SU-DHL-6 (cell line): ENCODE measurements at regions not wholly inside any gene's neighbourhood (a gene's known extent, or its start where the extent isn't known, plus 50 kb on each side); places are given as distances from the start of the nearest gene placed in this dataset.

ENCODE experiments used
- H2AFZ ChIP-seq: fragments of 200-600 bp; sonication (generic); 2 replicates; pipeline ENCODE4 v1.6.1; 2014; ENCODE audit warnings: low read depth, mild to moderate bottlenecking, moderate library complexity, mixed read lengths, antibody characterized with exemption, low read length; ENCODE audit not compliant: severe bottlenecking
- H3F3A ChIP-seq: fragments of 200-600 bp; shearing (Covaris generic); 2 replicates; pipeline ENCODE4 v1.6.0; 2016; ENCODE audit warnings: antibody characterized with exemption, mild to moderate bottlenecking; ENCODE audit not compliant: insufficient read depth
- H3K27ac ChIP-seq: fragments of 200-600 bp; sonication (generic); 2 replicates; pipeline ENCODE4 v1.5.1; 2016; ENCODE audit warnings: low read depth, mild to moderate bottlenecking, low read length, moderate library complexity, mixed read lengths
- H3K27me3 ChIP-seq: fragments of 200-600 bp; sonication (generic), shearing (Covaris generic); 2 replicates; pipeline ENCODE4 v1.6.0; 2014; ENCODE audit warnings: mild to moderate bottlenecking, low read length
- H3K36me3 ChIP-seq: fragments of 200-600 bp; sonication (generic); 2 replicates; pipeline ENCODE4 v1.6.1; 2014; ENCODE audit warnings: mild to moderate bottlenecking, low read length, mixed read lengths
- H3K4me2 ChIP-seq: fragments of 300-600, 200-600 bp; shearing (Covaris generic), sonication (generic); 2 replicates; pipeline ENCODE4 v1.6.0; 2014; ENCODE audit warnings: low read length, low read depth, mild to moderate bottlenecking; ENCODE audit not compliant: poor library complexity, severe bottlenecking
- H3K4me3 ChIP-seq: fragments of 200-600 bp; sonication (generic); 2 replicates; pipeline ENCODE4 v1.5.1; 2014; ENCODE audit warnings: antibody characterized with exemption, low read length, mild to moderate bottlenecking, mixed read lengths; ENCODE audit not compliant: insufficient read depth, poor library complexity, severe bottlenecking
- H3K79me2 ChIP-seq: fragments of 200-600 bp; sonication (generic); 2 replicates; pipeline ENCODE4 v1.6.1; 2014; ENCODE audit warnings: mild to moderate bottlenecking, low read length, moderate library complexity; ENCODE audit not compliant: insufficient read depth
- H3K9ac ChIP-seq: fragments of 200-600 bp; sonication (generic); 2 replicates; pipeline ENCODE4 v1.7.0; 2014; ENCODE audit warnings: mild to moderate bottlenecking, low read length
- H3K9me2 ChIP-seq: fragments of 200-600 bp; sonication (generic); replicated peaks from 2 replicates; pipeline ENCODE4 v1.6.1; 2014; ENCODE audit warnings: low read length; ENCODE audit not compliant: insufficient read depth
- H3K9me3 ChIP-seq: fragments of 200-600 bp; sonication (generic); 2 replicates; pipeline ENCODE4 v1.6.1; 2014; ENCODE audit warnings: low read length, mixed read lengths; ENCODE audit not compliant: insufficient read depth
- H4K20me1 ChIP-seq: fragments of 200-600 bp; sonication (generic); 2 replicates; pipeline ENCODE4 v1.6.1; 2014; ENCODE audit warnings: low read depth, mild to moderate bottlenecking, antibody characterized with exemption, low read length, moderate library complexity, mixed read lengths
- CTCF ChIP-seq: fragments of 200-600 bp; sonication (generic); IDR thresholded peaks from one replicate; pipeline ENCODE4 v1.5.1; 2017; ENCODE audit warnings: antibody characterized with exemption, mild to moderate bottlenecking, low read length, moderate library complexity; ENCODE audit not compliant: insufficient read depth, poor library complexity, severe bottlenecking
- EZH2phosphoT487 ChIP-seq: fragments of 200-600 bp; sonication (generic), shearing (Covaris generic); conservative IDR thresholded peaks from 2 replicates; pipeline ENCODE4 v1.6.1; 2018; ENCODE audit warnings: mild to moderate bottlenecking, antibody characterized with exemption, low read length, moderate library complexity, mixed read lengths

GRCh38 chr11:91768783-91769182 lies 455.8 kb upstream of the FAT3 start:
- H3K4me2 ChIP-seq: no peak overlapping the region
- H3K9me2 ChIP-seq: no peaks in the 10 kb centered on the region; the same call in 1 of the 2 replicates
- H3K79me2 ChIP-seq: no peaks in the 10 kb centered on the region
- H4K20me1 ChIP-seq: no peaks in the 10 kb centered on the region
- no peak overlapping the region for H3K9ac ChIP-seq
- no peak for TF ChIP-seq CTCF
- no peak overlapping the region for H3K4me3 ChIP-seq
- no peaks in the 10 kb centered on the region for H3F3A ChIP-seq
- no peaks in the 10 kb centered on the region for H3K9me3 ChIP-seq
- H3K27me3 ChIP-seq: no peaks in the 10 kb centered on the region
- H3K36me3 ChIP-seq: no peaks in the 10 kb centered on the region
- no peak overlapping the region for H2AFZ ChIP-seq
- no peak overlapping the region for H3K27ac ChIP-seq

- H3K9me2 ChIP-seq: no peaks in the 10 kb centered on the region
- H3K9ac ChIP-seq: no peak overlapping the region
- no peaks in the 10 kb centered on the region for H3K79me2 ChIP-seq
- H3F3A ChIP-seq: no peaks in the 10 kb centered on the region
- no peak overlapping the region for H3K4me3 ChIP-seq
- no peaks in the 10 kb centered on the region for H4K20me1 ChIP-seq
- H3K27me3 ChIP-seq: no peaks in the 10 kb centered on the region
- TF ChIP-seq EZH2phosphoT487 (no peak), CTCF (no peak)
- no peak overlapping the region for H3K4me2 ChIP-seq
- H3K27ac ChIP-seq: no peak overlapping the region
- H2AFZ ChIP-seq: no peak overlapping the region
- H3K9me3 ChIP-seq: no peaks in the 10 kb centered on the region
- H3K36me3 ChIP-seq: no peaks in the 10 kb centered on the region
Measured at GRCh38 chr11:91763331-91763730, 461.3 kb upstream of the FAT3 start.

GRCh38 chr11:91761406-91762025 lies 463.1 kb upstream of the FAT3 start:
- Histone ChIP-seq H4K20me1 (no peaks in the 10 kb centered on the region), H3K36me3 (no peaks in the 10 kb centered on the region), H2AFZ (no peak overlapping the region), H3K9me3 (no peaks in the 10 kb centered on the region), H3K4me2 (no peak overlapping the region), H3F3A (no peaks in the 10 kb centered on the region), H3K4me3 (no peak overlapping the region), H3K9ac (no peak overlapping the region), H3K9me2 (no peaks in the 10 kb centered on the region), H3K27ac (no peak overlapping the region), H3K27me3 (no peaks in the 10 kb centered on the region), H3K79me2 (no peaks in the 10 kb centered on the region)
- TF ChIP-seq CTCF (no peak), EZH2phosphoT487 (no peak)
